HG03139 (cell line): ENCODE measurements at regions not wholly inside any gene's neighbourhood (a gene's known extent, or its start where the extent isn't known, plus 50 kb on each side); places are given as distances from the start of the nearest gene placed in this dataset.

ENCODE experiments used
- ATAC-seq: cut with Tn5 transposase; IDR thresholded peaks from one replicate; pipeline ENCODE4 v1.9.1; 2021; ENCODE audit not compliant: unreplicated experiment

DNA sequence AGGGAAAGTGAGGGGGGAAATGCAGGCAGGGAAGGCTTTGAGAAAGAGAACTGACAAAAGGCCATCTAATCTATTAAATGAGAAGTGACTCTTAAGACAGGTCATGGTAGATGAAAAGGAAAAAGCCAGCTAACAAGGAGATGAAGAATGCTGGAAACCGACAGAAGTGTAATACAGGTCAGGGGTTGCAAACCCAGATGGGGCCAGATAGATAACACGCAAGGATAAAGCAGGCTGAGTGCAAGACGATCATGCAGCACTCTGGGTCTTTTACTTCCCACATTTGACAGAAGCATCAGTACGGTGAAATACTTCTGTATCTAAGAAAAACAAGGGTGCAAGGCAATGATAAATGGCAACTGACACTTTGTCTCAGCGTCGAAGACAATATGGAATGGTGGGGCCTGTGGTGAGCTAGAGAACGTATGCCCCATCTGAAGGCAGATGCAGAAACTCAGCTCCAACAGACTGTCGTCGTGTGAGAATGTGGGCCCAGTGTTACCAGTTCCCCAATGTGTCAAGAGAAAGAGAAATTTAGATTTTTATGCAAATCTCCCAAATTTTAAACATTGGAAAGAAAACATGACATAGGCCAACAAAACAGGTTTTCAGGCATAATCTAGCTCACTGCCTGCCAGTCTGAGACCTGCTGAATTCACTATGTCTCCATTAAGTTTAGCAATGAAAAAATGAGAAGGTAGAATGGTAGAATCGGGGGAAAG lies 187.4 kb downstream of the PHLDA1 start:
- no peak for ATAC-seq

DNA sequence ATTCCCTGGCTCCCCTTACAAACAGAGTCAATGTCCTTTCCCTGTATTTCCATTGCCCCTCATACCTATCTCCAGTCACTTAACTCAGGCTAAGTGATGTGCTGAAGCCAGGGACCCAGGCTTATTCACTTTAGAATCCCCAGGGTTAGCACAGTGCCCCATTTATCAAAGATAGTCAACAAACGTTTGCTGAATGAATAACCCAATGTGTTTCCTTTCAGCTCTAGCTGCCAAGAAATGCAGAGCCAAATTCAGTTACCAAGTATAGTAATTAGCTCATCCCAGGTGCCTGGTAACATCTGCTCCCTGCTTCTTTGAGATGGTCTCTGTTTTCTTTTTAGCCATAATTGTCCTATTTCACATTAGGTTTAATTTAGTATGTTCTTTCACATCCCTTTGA lies 189.5 kb downstream of the PHLDA1 start:
- no peak for ATAC-seq

DNA sequence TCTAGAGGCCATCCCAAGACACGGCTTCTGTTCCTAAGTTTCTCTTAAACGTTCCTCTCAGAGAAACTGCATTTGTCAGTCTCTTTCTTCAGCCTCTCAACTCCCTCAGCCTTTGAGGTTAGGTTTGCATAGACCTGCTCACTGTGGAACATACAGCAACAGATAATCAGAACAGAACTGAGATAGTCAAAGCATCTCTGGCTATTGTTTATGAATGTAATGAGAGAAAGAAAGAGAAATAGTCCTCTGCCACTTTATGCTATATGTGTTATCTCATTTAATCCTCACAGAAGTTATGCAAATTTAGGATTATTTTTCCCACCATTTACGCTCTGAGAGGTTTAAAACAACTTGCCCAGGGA lies 190.6 kb downstream of the PHLDA1 start:
- ATAC-seq, result no peak

GRCh38 chr12:75838309-75838708 lies 193.3 kb downstream of the PHLDA1 start:
- ATAC-seq, result no peak

- no peak for ATAC-seq
Measured at GRCh38 chr12:75837700-75838099, 193.9 kb downstream of the PHLDA1 start.

GRCh38 chr12:75836533-75836932 lies 195.0 kb downstream of the PHLDA1 start:
- ATAC-seq, result no peak

GRCh38 chr12:75834591-75834990 lies 197.0 kb downstream of the PHLDA1 start:
- ATAC-seq, result no peak

GRCh38 chr12:75833268-75833667 lies 198.3 kb downstream of the PHLDA1 start:
- ATAC-seq, result no peak

GRCh38 chr12:75831402-75831801 lies 200.2 kb downstream of the PHLDA1 start:
- no peak for ATAC-seq

DNA sequence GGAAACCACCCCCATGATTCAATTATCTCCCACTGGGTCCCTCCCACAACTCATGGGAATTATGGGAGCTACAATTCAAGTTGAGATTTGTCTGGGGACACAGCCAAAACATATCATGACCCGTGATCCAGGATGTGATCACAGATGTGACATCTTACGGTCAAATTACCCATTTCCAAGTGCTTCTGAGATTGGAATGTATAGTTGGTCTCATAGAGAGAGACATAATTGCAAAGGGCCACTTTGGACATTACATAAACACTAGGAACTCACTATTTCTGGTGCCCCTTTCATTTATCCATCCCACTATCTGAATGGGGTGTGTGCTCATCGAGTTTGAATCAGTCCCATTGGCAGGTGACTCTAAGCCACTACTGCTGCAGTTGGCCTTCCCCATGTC lies 204.5 kb downstream of the PHLDA1 start:
- no peak for ATAC-seq

GRCh38 chr12:75825686-75826085 lies 205.9 kb downstream of the PHLDA1 start:
- ATAC-seq, result no peak

DNA sequence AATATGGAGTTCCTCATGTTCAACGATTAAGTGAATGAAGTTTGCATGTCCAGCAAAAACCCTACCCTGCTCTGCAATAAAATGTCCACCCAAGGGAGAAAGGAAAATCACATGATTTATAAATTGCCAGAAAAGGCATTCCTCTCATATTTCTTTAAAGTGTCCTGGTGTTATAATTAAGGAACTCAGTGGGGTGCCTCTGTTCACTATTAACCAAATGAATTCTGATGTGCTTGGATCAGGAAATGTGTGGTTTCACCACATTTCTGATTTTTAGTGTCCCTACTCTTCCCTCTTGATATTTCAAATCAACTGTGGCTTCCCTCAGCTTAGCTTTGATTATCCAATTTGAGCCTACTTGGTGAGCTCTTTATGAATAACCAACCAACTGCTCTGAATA lies 208.1 kb downstream of the PHLDA1 start:
- no peak for ATAC-seq

DNA sequence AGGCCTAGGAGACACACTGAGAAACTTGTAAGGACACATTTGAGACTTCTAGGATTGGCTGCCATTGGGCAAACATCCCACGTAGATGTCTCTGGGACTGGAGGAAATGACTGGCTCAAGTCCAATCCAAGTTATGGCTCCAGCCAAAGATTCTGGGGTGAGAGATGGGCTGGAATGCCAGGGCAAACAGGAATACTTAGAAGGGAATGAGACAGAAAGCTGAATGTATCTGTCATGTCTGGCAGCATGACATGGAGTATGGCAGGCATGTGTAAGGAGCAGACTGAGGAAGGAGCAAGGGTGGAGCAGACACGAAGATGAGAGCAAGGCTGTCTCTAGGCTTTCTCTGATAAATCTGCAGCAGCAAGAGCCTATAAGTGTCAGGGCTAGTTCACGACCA lies 209.2 kb downstream of the PHLDA1 start:
- ATAC-seq, result no peak

DNA sequence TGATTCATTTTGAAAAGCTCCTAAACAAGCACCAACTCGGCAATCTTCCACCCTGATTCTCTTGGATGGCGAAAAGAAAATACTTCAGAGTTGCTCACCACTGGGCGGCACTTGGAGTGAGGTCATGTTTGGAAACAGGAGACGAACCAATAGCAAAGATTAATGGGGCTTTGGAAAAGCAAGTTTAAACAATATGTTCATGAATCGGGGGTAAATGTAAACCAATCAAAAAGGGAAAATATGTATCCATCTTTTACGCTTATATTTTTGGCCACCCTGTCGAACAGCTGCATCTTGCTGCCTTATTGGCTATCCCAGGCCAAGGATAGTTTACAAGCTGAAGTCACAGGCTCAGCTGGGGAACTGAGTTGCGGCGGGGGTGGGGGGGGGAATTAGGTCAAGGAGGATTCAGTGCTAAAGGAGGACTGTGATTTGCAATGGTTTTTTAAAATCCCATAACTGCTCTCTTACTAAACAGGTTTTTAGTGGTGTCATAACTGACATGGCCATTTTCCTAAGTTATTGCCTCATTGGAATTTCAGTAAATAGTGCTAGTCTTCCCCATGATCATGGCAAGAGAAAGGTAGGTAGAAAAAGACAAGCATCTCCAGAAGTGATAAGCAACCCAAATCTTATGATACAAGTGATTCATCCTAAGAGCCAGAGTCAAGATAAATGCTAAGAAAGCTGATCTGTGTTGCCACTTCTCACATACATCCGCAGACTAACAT lies 210.6 kb downstream of the PHLDA1 start:
- ATAC-seq, result no peak

DNA sequence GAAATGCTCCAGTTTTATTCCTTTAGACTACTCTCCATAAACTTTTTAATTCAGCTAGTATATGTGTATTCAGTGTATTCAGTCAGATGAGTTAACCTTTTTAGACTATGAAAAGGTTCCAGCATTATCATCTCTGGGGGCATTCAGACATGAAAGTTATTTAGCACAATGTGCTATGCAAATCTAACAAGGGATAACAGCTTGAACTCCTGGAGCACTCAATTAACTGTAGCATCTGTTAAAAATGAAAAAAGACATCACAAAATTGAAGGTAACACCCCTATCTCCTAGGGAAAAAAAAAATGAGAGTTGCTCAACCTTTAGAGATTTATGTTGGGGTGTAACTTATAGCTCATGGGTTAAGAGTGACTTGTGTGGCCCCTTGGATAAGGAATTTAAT lies 211.5 kb downstream of the PHLDA1 start:
- ATAC-seq, result no peak

DNA sequence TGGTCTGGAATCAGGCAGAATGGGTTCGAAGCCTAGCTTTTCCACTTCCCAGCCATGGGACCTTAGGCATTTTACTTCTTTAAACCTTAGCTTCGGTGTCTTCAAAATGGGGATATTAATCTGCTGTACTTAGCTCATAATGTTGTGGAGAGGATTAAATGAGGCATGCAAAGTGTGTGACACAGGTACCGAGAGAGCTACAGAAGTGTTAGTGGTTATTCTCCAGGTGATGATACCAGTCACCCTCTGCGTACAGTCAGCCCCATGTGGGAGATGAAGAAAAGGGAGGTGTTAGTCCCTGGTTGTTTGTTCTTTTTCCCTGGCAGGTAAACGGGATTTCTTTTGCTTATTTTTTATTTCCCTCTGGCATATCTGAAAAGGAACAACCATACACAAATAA lies 212.1 kb downstream of the PHLDA1 start:
- ATAC-seq, result no peak

DNA sequence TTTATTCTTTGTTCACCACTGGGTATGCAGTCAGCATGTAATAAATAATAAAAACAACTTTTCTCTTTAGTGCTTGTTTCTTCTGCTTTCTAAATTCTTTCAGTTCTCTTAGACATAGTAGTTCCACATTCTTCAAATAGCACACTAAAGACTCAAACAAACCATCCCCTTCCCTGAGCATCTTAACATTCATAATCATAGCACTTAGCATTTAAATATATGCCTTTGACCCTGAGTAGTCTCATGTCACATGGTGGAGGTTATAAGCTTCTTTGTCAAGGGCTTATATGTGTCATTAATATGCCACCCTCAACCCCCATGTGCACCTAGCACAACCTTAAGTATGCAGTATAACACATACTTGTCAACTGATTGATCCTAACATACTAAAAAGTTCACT lies 212.7 kb downstream of the PHLDA1 start:
- no peak for ATAC-seq

- no peak for ATAC-seq
Measured at GRCh38 chr12:75816897-75817296, 214.7 kb downstream of the PHLDA1 start.

DNA sequence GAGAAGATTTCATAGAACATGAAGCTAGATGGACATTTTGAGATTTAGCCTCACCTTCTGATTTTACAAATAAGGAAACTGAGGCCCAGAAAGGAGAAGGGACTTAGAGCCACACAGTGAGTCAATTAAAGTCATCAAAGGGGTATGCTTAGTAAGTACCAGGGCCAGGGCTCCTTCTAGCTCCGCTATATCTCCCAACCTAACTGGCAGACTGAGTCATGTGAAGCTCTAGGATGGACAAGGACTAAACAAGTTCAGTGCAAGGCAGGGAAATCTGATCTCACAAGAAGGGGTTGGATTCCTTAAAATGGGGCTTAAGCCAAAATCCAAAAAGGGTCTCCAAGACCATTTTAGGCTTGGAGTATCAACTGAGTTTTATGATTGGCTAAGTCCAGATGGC lies 215.8 kb downstream of the PHLDA1 start:
- no peak for ATAC-seq

GRCh38 chr12:75814851-75815754 lies 216.5 kb downstream of the PHLDA1 start:
- ATAC-seq, result no peak

- no peak for ATAC-seq
Measured at GRCh38 chr12:75813072-75813471, 218.5 kb downstream of the PHLDA1 start.
